ENCODE measurements at regions not wholly inside any gene's neighbourhood (a gene's known extent, or its start where the extent isn't known, plus 50 kb on each side); places are given as distances from the start of the nearest gene placed in this dataset.

GRCh38 chr9:111195766-111196165 lies 134.3 kb downstream of the OR2K2 start:
- no peak for TF ChIP-seq CTCF (IDR thresholded peaks at IDR 0.05; ENCODE audit: low read depth, low read length, poor library complexity, severe bottlenecking)
- no peak for TF ChIP-seq EZH2phosphoT487 (IDR thresholded peaks at IDR 0.05; ENCODE audit: borderline replicate concordance, low read length)
